ENCODE measurements at regions not wholly inside any gene's neighbourhood (a gene's known extent, or its start where the extent isn't known, plus 50 kb on each side); places are given as distances from the start of the nearest gene placed in this dataset.
"Not testable (repeated sequence)": the region's sequence is repeated elsewhere in the genome, so short reads cannot be mapped to it uniquely, and the experiment has no call there.

DNA sequence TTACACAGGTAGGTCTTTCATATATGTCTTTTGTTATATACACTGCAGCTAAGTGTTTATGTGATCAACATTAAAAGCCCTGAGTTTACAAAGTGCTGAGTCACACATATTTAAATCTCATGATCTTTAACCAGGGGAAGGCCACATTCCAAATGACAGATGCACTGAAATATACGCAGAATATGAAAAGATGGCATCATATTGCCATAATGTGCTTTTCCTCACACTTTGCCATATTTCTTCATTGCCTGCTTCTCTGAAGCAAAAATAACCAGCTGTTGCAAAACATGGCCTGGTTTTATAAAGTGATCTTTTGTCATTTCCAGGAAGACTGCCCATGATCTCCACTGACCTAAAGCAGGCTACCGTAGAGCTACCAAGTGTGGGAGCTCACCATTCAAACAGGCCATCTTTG is 93.5 kb upstream of the MAPRE2 start:
- no peak for DNase-seq (ENCODE audit: low spot score)
- no peaks in the 10 kb centered on the region for H3K9me3 ChIP-seq (ENCODE audit: low read length)
- intact Hi-C loops (cut with micrococcal nuclease; ENCODE audit: unreplicated experiment): no loop called here
- H3K4me2 ChIP-seq (ENCODE audit: low read length): no peak overlapping the region
- no peaks in the 10 kb centered on the region for H3K9me2 ChIP-seq (ENCODE audit: insufficient read depth, low read length)
- no peak for TF ChIP-seq EZH2phosphoT487 (IDR thresholded peaks at IDR 0.05; ENCODE audit: borderline replicate concordance, low read depth, low read length)
- TF ChIP-seq, protein P1, sequence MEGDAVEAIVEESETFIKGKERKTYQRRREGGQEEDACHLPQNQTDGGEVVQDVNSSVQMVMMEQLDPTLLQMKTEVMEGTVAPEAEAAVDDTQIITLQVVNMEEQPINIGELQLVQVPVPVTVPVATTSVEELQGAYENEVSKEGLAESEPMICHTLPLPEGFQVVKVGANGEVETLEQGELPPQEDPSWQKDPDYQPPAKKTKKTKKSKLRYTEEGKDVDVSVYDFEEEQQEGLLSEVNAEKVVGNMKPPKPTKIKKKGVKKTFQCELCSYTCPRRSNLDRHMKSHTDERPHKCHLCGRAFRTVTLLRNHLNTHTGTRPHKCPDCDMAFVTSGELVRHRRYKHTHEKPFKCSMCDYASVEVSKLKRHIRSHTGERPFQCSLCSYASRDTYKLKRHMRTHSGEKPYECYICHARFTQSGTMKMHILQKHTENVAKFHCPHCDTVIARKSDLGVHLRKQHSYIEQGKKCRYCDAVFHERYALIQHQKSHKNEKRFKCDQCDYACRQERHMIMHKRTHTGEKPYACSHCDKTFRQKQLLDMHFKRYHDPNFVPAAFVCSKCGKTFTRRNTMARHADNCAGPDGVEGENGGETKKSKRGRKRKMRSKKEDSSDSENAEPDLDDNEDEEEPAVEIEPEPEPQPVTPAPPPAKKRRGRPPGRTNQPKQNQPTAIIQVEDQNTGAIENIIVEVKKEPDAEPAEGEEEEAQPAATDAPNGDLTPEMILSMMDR (conservative IDR thresholded peaks at IDR 0.05; ENCODE audit: low read length): no peak
- H4K20me1 ChIP-seq (ENCODE audit: insufficient read depth, low read length): no peaks in the 10 kb centered on the region
- no peaks in the 10 kb centered on the region for H3K36me3 ChIP-seq (ENCODE audit: insufficient read depth, low read length)
- ChIA-PET CTCF (ENCODE audit: unreplicated experiment) (no interaction called here), POLR2A (no interaction called here)
- no peak overlapping the region for H3K27ac ChIP-seq (ENCODE audit: low read depth, low read length, poor library complexity, severe bottlenecking)
- no peaks in the 10 kb centered on the region for H3K79me2 ChIP-seq (ENCODE audit: insufficient read depth, low read depth, low read length)
- H3K4me1 ChIP-seq (ENCODE audit: insufficient read depth, low read length, poor library complexity, severe bottlenecking): no peaks in the 10 kb centered on the region
- H2AFZ ChIP-seq (ENCODE audit: low read length): no peak overlapping the region
- H3K4me3 ChIP-seq (ENCODE audit: low read depth, low read length, poor library complexity, severe bottlenecking): no peak overlapping the region
- no TSS peak for BruUV-seq (replicated peaks)

DNA sequence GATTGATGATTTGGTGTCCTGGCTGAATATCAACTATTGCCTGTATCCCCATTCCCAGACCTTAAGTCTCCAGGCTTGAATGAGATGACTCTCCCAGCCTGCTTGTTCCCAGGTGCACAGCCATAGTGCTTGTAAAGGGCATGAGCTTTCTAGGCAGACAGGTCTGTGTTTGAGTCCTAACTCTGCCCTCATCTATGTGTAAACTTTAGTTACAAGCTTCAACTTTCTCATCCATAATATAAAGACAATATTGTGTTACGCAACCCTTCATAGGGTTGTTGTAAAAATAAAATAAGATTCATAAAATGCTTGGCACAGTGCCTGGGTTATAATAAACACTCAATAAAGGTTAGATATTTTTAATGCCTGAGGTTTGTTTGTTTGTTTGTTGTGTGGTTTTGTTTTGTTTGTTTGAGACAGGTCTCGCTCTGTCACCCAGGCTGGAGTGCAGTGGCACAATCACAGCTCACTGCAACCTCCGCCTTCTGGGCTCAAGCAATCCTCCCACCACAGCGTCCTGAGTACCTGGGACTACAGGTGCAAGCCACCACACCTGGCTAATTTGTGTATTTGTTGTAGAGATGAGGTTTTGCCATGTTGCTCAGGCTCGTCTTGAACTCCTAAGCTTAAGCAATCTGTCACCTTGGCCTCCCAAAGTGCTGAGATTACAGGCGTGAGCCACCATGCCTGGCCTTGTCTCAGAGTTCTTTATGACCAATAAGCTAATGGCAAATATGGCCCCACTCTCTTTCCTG is 89.4 kb upstream of the MAPRE2 start:
- Histone ChIP-seq H3K27ac (ENCODE audit: low read depth, low read length, poor library complexity, severe bottlenecking) (no peak overlapping the region), H3K4me3 (ENCODE audit: low read depth, low read length, poor library complexity, severe bottlenecking) (no peak overlapping the region), H4K20me1 (ENCODE audit: insufficient read depth, low read length) (no peaks in the 10 kb centered on the region), H3K4me1 (ENCODE audit: insufficient read depth, low read length, poor library complexity, severe bottlenecking) (no peaks in the 10 kb centered on the region), H2AFZ (ENCODE audit: low read length) (no peak overlapping the region), H3K4me2 (ENCODE audit: low read length) (no peak overlapping the region), H3K9me2 (ENCODE audit: insufficient read depth, low read length) (no peaks in the 10 kb centered on the region), H3K9me3 (ENCODE audit: low read length) (no peaks in the 10 kb centered on the region), H3K36me3 (ENCODE audit: insufficient read depth, low read length) (no peaks in the 10 kb centered on the region), H3K79me2 (ENCODE audit: insufficient read depth, low read depth, low read length) (no peaks in the 10 kb centered on the region)
- no peak for DNase-seq (ENCODE audit: low spot score)
- no peak for TF ChIP-seq EZH2phosphoT487 (IDR thresholded peaks at IDR 0.05; ENCODE audit: borderline replicate concordance, low read depth, low read length)
- TF ChIP-seq, protein P1 (conservative IDR thresholded peaks at IDR 0.05; ENCODE audit: low read length): no peak
- CTCF ChIA-PET (ENCODE audit: unreplicated experiment): no interaction called here
- intact Hi-C loops (cut with micrococcal nuclease; ENCODE audit: unreplicated experiment): no loop called here
- no TSS peak for BruUV-seq (replicated peaks)
- POLR2A ChIA-PET: no interaction called here

DNA sequence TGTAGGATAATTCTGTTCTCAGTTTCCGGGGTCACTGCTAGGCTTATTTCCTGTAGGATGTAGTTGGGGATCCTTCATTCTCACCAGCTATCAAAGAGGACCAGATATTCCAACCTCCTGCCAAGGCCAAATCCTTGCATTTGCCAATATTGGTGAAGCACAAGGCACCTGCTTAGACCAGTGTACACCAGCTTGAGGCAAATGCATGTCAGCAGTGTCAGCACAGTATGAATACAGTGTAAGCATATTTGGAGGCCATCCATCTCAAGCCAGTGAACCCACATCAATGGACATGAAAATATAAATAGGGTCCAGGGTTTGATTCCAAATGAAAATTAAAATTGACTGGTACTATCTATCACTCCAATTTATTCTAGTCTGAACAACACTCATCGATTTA is 88.0 kb upstream of the MAPRE2 start:
- no peaks in the 10 kb centered on the region for H3K4me1 ChIP-seq (ENCODE audit: insufficient read depth, low read length, poor library complexity, severe bottlenecking)
- H3K9me2 ChIP-seq (ENCODE audit: insufficient read depth, low read length): no peaks in the 10 kb centered on the region
- H3K36me3 ChIP-seq (ENCODE audit: insufficient read depth, low read length): no peaks in the 10 kb centered on the region
- no peak overlapping the region for H2AFZ ChIP-seq (ENCODE audit: low read length)
- H3K79me2 ChIP-seq (ENCODE audit: insufficient read depth, low read depth, low read length): no peaks in the 10 kb centered on the region
- H3K4me3 ChIP-seq (ENCODE audit: low read depth, low read length, poor library complexity, severe bottlenecking): no peak overlapping the region
- no peak for DNase-seq (ENCODE audit: low spot score)
- CTCF ChIA-PET (ENCODE audit: unreplicated experiment): no interaction called here
- H3K4me2 ChIP-seq (ENCODE audit: low read length): no peak overlapping the region
- BruUV-seq (replicated peaks): no TSS peak
- POLR2A ChIA-PET: no interaction called here
- TF ChIP-seq, protein P1 (conservative IDR thresholded peaks at IDR 0.05; ENCODE audit: low read length): no peak
- no peak for TF ChIP-seq EZH2phosphoT487 (IDR thresholded peaks at IDR 0.05; ENCODE audit: borderline replicate concordance, low read depth, low read length)
- no peaks in the 10 kb centered on the region for H3K9me3 ChIP-seq (ENCODE audit: low read length)
- H4K20me1 ChIP-seq (ENCODE audit: insufficient read depth, low read length): no peaks in the 10 kb centered on the region
- no peak overlapping the region for H3K27ac ChIP-seq (ENCODE audit: low read depth, low read length, poor library complexity, severe bottlenecking)
- intact Hi-C loops (cut with micrococcal nuclease; ENCODE audit: unreplicated experiment): no loop called here

DNA sequence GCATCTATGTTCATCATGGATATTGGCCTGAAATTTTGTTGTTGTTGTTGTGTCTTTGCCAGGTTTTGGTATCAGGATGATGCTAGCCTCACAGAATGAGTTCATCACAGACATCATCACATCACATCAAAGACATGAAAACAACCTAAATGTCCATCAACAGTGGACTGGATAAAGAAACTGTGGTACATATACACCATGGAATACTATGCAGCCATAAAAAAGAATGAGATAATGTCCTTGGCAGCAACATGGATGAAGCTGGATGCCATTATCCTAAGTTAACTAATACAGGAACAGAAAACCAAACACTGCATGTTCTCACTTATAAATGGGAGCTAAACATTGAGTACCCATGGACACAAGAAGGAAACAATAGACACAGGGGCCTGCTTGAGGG is 85.7 kb upstream of the MAPRE2 start:
- H3K9me2 ChIP-seq (ENCODE audit: insufficient read depth, low read length); H3K4me2 ChIP-seq (ENCODE audit: low read length); H3K4me3 ChIP-seq (ENCODE audit: low read depth, low read length, poor library complexity, severe bottlenecking); H3K9me3 ChIP-seq (ENCODE audit: low read length); H3K27ac ChIP-seq (ENCODE audit: low read depth, low read length, poor library complexity, severe bottlenecking); BruUV-seq (replicated peaks); H3K4me1 ChIP-seq (ENCODE audit: insufficient read depth, low read length, poor library complexity, severe bottlenecking); intact Hi-C loops (cut with micrococcal nuclease; ENCODE audit: unreplicated experiment); H3K36me3 ChIP-seq (ENCODE audit: insufficient read depth, low read length); CTCF ChIA-PET (ENCODE audit: unreplicated experiment); H4K20me1 ChIP-seq (ENCODE audit: insufficient read depth, low read length); H2AFZ ChIP-seq (ENCODE audit: low read length); H3K79me2 ChIP-seq (ENCODE audit: insufficient read depth, low read depth, low read length); DNase-seq (ENCODE audit: low spot score): not testable (repeated sequence)
- POLR2A ChIA-PET: interaction anchor here (1.1 kb wide), 1 partner anchor 38 kb away, joined by 4 read pairs; no protein-coding TSS in a partner anchor
